Lower leg skin (tissue), 3 donors: ENCODE measurements at regions not wholly inside any gene's neighbourhood (a gene's known extent, or its start where the extent isn't known, plus 50 kb on each side); places are given as distances from the start of the nearest gene placed in this dataset.

Source experiments
- POLR2A ChIP-seq, 2 donors: fragments of 450-650 bp; IDR thresholded peaks; one replicate each; pipeline ENCODE4 v1.6.1; 2016 to 2017; ENCODE audit warnings: antibody characterized with exemption in 2 of 2, mild to moderate bottlenecking in 1 of 2, moderate library complexity in 1 of 2
- TF ChIP-seq, protein P1 (sequence below), 3 donors: fragments of 450-650 bp; IDR thresholded peaks; one replicate each; pipeline ENCODE4 v1.5.1; 2016; ENCODE audit warnings: antibody characterized with exemption in 3 of 3, mild to moderate bottlenecking in 3 of 3, moderate library complexity in 2 of 3

DNA sequence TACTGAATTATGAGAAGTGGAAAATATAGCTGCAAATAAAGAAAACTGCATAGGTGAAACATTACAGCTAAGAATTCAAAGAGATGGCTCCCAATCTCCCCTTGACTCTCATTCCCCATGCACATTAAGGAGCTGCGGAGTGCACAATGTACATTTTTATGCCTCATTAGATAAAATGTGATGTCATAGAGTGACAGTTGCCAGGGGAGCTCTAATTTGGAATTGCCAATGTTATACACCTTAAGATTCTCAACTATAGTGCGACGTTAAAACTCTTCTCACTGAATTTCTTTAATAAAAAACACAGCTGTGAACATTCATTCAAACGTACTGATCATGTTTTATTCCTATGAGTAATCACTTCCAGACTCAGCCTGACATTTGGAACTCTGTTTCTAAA, 386.9 kb upstream of the CELF2 start:
- TF ChIP-seq, protein P1, sequence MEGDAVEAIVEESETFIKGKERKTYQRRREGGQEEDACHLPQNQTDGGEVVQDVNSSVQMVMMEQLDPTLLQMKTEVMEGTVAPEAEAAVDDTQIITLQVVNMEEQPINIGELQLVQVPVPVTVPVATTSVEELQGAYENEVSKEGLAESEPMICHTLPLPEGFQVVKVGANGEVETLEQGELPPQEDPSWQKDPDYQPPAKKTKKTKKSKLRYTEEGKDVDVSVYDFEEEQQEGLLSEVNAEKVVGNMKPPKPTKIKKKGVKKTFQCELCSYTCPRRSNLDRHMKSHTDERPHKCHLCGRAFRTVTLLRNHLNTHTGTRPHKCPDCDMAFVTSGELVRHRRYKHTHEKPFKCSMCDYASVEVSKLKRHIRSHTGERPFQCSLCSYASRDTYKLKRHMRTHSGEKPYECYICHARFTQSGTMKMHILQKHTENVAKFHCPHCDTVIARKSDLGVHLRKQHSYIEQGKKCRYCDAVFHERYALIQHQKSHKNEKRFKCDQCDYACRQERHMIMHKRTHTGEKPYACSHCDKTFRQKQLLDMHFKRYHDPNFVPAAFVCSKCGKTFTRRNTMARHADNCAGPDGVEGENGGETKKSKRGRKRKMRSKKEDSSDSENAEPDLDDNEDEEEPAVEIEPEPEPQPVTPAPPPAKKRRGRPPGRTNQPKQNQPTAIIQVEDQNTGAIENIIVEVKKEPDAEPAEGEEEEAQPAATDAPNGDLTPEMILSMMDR (IDR thresholded peaks at IDR 0.05) = no peak
- TF ChIP-seq POLR2A (IDR thresholded peaks at IDR 0.05) = no peak
